ENCODE measurements at regions not wholly inside any gene's neighbourhood (a gene's known extent, or its start where the extent isn't known, plus 50 kb on each side); places are given as distances from the start of the nearest gene placed in this dataset.

GRCh38 chr5:67451640-67452279, 255.2 kb upstream of the CD180 start:
- Histone ChIP-seq H3K27me3 (ENCODE audit: low read length) (0 out of 2 replicates have a peak, but pooled peaks cover 3% of the 10 kb centered on the region), H3K4me1 (ENCODE audit: low read length) (no peaks in the 10 kb centered on the region), H3K4me3 (ENCODE audit: low read length) (no peak overlapping the region), H2AFZ (ENCODE audit: low read length) (no peak overlapping the region), H3K36me3 (ENCODE audit: insufficient read depth, low read length) (no peaks in the 10 kb centered on the region), H3K9ac (ENCODE audit: low read length) (no peak overlapping the region), H3K4me2 (ENCODE audit: low read depth, low read length, poor library complexity, severe bottlenecking) (no peak overlapping the region), H3K9me2 (replicated peaks; ENCODE audit: insufficient read depth, low read length) (no peaks in the 10 kb centered on the region; the same call in 1 of the 2 replicates), H3K9me3 (ENCODE audit: low read length) (no peaks in the 10 kb centered on the region), H3K79me2 (ENCODE audit: low read length) (no peaks in the 10 kb centered on the region), H4K20me1 (ENCODE audit: insufficient read depth, low read depth, low read length) (no peaks in the 10 kb centered on the region), H3K27ac (ENCODE audit: low read length) (no peak overlapping the region)
- no peak for DNase-seq

- no peaks in the 10 kb centered on the region for H3K79me2 ChIP-seq (ENCODE audit: low read length)
- H3K9me3 ChIP-seq (ENCODE audit: low read length), result no peaks in the 10 kb centered on the region
- H2AFZ ChIP-seq (ENCODE audit: low read length), result no peak overlapping the region
- H3K9ac ChIP-seq (ENCODE audit: low read length), result no peak overlapping the region
- H4K20me1 ChIP-seq (ENCODE audit: insufficient read depth, low read depth, low read length), result no peaks in the 10 kb centered on the region
- H3K4me3 ChIP-seq (ENCODE audit: low read length), result no peak overlapping the region
- no peak for DNase-seq
- H3K9me2 ChIP-seq (replicated peaks; ENCODE audit: insufficient read depth, low read length), result no peaks in the 10 kb centered on the region; the same call in 1 of the 2 replicates
- no peak overlapping the region for H3K27ac ChIP-seq (ENCODE audit: low read length)
- no peaks in the 10 kb centered on the region for H3K27me3 ChIP-seq (ENCODE audit: low read length)
- H3K36me3 ChIP-seq (ENCODE audit: insufficient read depth, low read length), result no peaks in the 10 kb centered on the region
- no peak overlapping the region for H3K4me2 ChIP-seq (ENCODE audit: low read depth, low read length, poor library complexity, severe bottlenecking)
- no peaks in the 10 kb centered on the region for H3K4me1 ChIP-seq (ENCODE audit: low read length)
These were observed 251.1 kb upstream of the CD180 start for GRCh38 chr5:67447732-67448131.

GRCh38 chr5:67437905-67438845, 241.6 kb upstream of the CD180 start:
- Histone ChIP-seq H3K36me3 (ENCODE audit: insufficient read depth, low read length) (no peaks in the 10 kb centered on the region), H3K9ac (ENCODE audit: low read length) (no peak overlapping the region), H3K4me2 (ENCODE audit: low read depth, low read length, poor library complexity, severe bottlenecking) (no peak overlapping the region), H3K9me3 (ENCODE audit: low read length) (no peaks in the 10 kb centered on the region), H3K4me1 (ENCODE audit: low read length) (no peaks in the 10 kb centered on the region), H2AFZ (ENCODE audit: low read length) (no peak overlapping the region), H3K27ac (ENCODE audit: low read length) (no peak overlapping the region), H4K20me1 (ENCODE audit: insufficient read depth, low read depth, low read length) (no peaks in the 10 kb centered on the region), H3K27me3 (ENCODE audit: low read length) (no peaks in the 10 kb centered on the region), H3K9me2 (replicated peaks; ENCODE audit: insufficient read depth, low read length) (no peaks in the 10 kb centered on the region), H3K4me3 (ENCODE audit: low read length) (no peak overlapping the region), H3K79me2 (ENCODE audit: low read length) (no peaks in the 10 kb centered on the region)
- DNase-seq, result no peak

- no peak overlapping the region for H3K4me2 ChIP-seq (ENCODE audit: low read depth, low read length, poor library complexity, severe bottlenecking)
- H3K9me3 ChIP-seq (ENCODE audit: low read length), result no peaks in the 10 kb centered on the region
- no peak overlapping the region for H3K4me3 ChIP-seq (ENCODE audit: low read length)
- H3K4me1 ChIP-seq (ENCODE audit: low read length), result no peaks in the 10 kb centered on the region
- no peak for DNase-seq
- no peak overlapping the region for H3K9ac ChIP-seq (ENCODE audit: low read length)
- no peaks in the 10 kb centered on the region for H4K20me1 ChIP-seq (ENCODE audit: insufficient read depth, low read depth, low read length)
- H3K27me3 ChIP-seq (ENCODE audit: low read length), result no peaks in the 10 kb centered on the region
- no peaks in the 10 kb centered on the region for H3K79me2 ChIP-seq (ENCODE audit: low read length)
- H2AFZ ChIP-seq (ENCODE audit: low read length), result no peak overlapping the region
- no peaks in the 10 kb centered on the region for H3K9me2 ChIP-seq (replicated peaks; ENCODE audit: insufficient read depth, low read length)
- H3K36me3 ChIP-seq (ENCODE audit: insufficient read depth, low read length), result no peaks in the 10 kb centered on the region
- no peak overlapping the region for H3K27ac ChIP-seq (ENCODE audit: low read length)
These were observed 238.4 kb upstream of the CD180 start for GRCh38 chr5:67435032-67435431.

- Histone ChIP-seq H3K27ac (ENCODE audit: low read length) (no peak overlapping the region), H3K4me2 (ENCODE audit: low read depth, low read length, poor library complexity, severe bottlenecking) (no peak overlapping the region), H3K4me3 (ENCODE audit: low read length) (no peak overlapping the region), H3K9ac (ENCODE audit: low read length) (no peak overlapping the region), H3K4me1 (ENCODE audit: low read length) (no peaks in the 10 kb centered on the region), H3K9me3 (ENCODE audit: low read length) (no peaks in the 10 kb centered on the region), H2AFZ (ENCODE audit: low read length) (no peak overlapping the region), H3K27me3 (ENCODE audit: low read length) (no peaks in the 10 kb centered on the region), H4K20me1 (ENCODE audit: insufficient read depth, low read depth, low read length) (no peaks in the 10 kb centered on the region), H3K36me3 (ENCODE audit: insufficient read depth, low read length) (no peaks in the 10 kb centered on the region), H3K9me2 (replicated peaks; ENCODE audit: insufficient read depth, low read length) (no peaks in the 10 kb centered on the region), H3K79me2 (ENCODE audit: low read length) (no peaks in the 10 kb centered on the region)
- DNase-seq, result no peak
These were observed 237.9 kb upstream of the CD180 start for GRCh38 chr5:67434466-67434865.

- Histone ChIP-seq H2AFZ (ENCODE audit: low read length) (no peak overlapping the region), H3K79me2 (ENCODE audit: low read length) (no peaks in the 10 kb centered on the region), H3K27ac (ENCODE audit: low read length) (no peak overlapping the region), H3K9me2 (replicated peaks; ENCODE audit: insufficient read depth, low read length) (no peaks in the 10 kb centered on the region), H3K4me3 (ENCODE audit: low read length) (no peak overlapping the region), H3K4me2 (ENCODE audit: low read depth, low read length, poor library complexity, severe bottlenecking) (no peak overlapping the region), H4K20me1 (ENCODE audit: insufficient read depth, low read depth, low read length) (no peaks in the 10 kb centered on the region), H3K9ac (ENCODE audit: low read length) (no peak overlapping the region), H3K36me3 (ENCODE audit: insufficient read depth, low read length) (no peaks in the 10 kb centered on the region), H3K9me3 (ENCODE audit: low read length) (no peaks in the 10 kb centered on the region), H3K27me3 (ENCODE audit: low read length) (no peaks in the 10 kb centered on the region), H3K4me1 (ENCODE audit: low read length) (no peaks in the 10 kb centered on the region)
- DNase-seq, result no peak
These were observed 236.0 kb upstream of the CD180 start for GRCh38 chr5:67432606-67433005.

- Histone ChIP-seq H3K4me3 (ENCODE audit: low read length) (no peak overlapping the region), H3K36me3 (ENCODE audit: insufficient read depth, low read length) (no peaks in the 10 kb centered on the region), H3K9me2 (replicated peaks; ENCODE audit: insufficient read depth, low read length) (no peaks in the 10 kb centered on the region), H3K4me2 (ENCODE audit: low read depth, low read length, poor library complexity, severe bottlenecking) (no peak overlapping the region), H4K20me1 (ENCODE audit: insufficient read depth, low read depth, low read length) (no peaks in the 10 kb centered on the region), H2AFZ (ENCODE audit: low read length) (no peak overlapping the region), H3K27ac (ENCODE audit: low read length) (no peak overlapping the region), H3K79me2 (ENCODE audit: low read length) (no peaks in the 10 kb centered on the region), H3K4me1 (ENCODE audit: low read length) (no peaks in the 10 kb centered on the region), H3K27me3 (ENCODE audit: low read length) (no peaks in the 10 kb centered on the region), H3K9ac (ENCODE audit: low read length) (no peak overlapping the region), H3K9me3 (ENCODE audit: low read length) (no peaks in the 10 kb centered on the region)
- no peak for DNase-seq
These were observed 234.6 kb upstream of the CD180 start for GRCh38 chr5:67431191-67431590.

- H3K4me2 ChIP-seq (ENCODE audit: low read depth, low read length, poor library complexity, severe bottlenecking), result no peak overlapping the region
- H3K79me2 ChIP-seq (ENCODE audit: low read length), result no peaks in the 10 kb centered on the region
- H3K9me2 ChIP-seq (replicated peaks; ENCODE audit: insufficient read depth, low read length), result no peaks in the 10 kb centered on the region
- no peak overlapping the region for H3K27ac ChIP-seq (ENCODE audit: low read length)
- no peak overlapping the region for H3K9ac ChIP-seq (ENCODE audit: low read length)
- no peak overlapping the region for H2AFZ ChIP-seq (ENCODE audit: low read length)
- no peaks in the 10 kb centered on the region for H3K9me3 ChIP-seq (ENCODE audit: low read length)
- no peak overlapping the region for H3K4me3 ChIP-seq (ENCODE audit: low read length)
- no peaks in the 10 kb centered on the region for H3K36me3 ChIP-seq (ENCODE audit: insufficient read depth, low read length)
- H4K20me1 ChIP-seq (ENCODE audit: insufficient read depth, low read depth, low read length), result no peaks in the 10 kb centered on the region
- DNase-seq, result no peak
- H3K4me1 ChIP-seq (ENCODE audit: low read length), result no peaks in the 10 kb centered on the region
- H3K27me3 ChIP-seq (ENCODE audit: low read length), result no peaks in the 10 kb centered on the region
These were observed 231.3 kb upstream of the CD180 start for GRCh38 chr5:67427850-67428298.
